Astrocyte of the spinal cord (primary cell): ENCODE measurements at regions not wholly inside any gene's neighbourhood (a gene's known extent, or its start where the extent isn't known, plus 50 kb on each side); places are given as distances from the start of the nearest gene placed in this dataset.

Experiments
- DNase-seq: peaks from one replicate; pipeline ENCODE4 v3.0.0; 2011; ENCODE audit warnings: low read depth, low spot score
- H3K4me3 ChIP-seq: 2 replicates; pipeline ENCODE4 v1.5.1; 2011; ENCODE audit warnings: low read depth, mild to moderate bottlenecking, low read length, moderate library complexity
- CTCF ChIP-seq: IDR thresholded peaks from 2 replicates; pipeline ENCODE4 v1.5.1; 2012; ENCODE audit warnings: low read depth, mild to moderate bottlenecking, low read length, inconsistent platforms
- in situ Hi-C: cut with HindIII; loops from 2 replicates; pipeline ENCODE4 v1.10.0; 2017; ENCODE audit warnings: low sequenced_read_pairs

- in situ Hi-C loops: no loop called here
- no peak for TF ChIP-seq CTCF
- DNase-seq: no peak
- H3K4me3 ChIP-seq: no peak overlapping the region
These were observed 657.9 kb upstream of the SLC8A1 start for GRCh38 chr2:41109744-41110143.

- TF ChIP-seq CTCF: no peak
- no peak for DNase-seq
- in situ Hi-C loops: no loop called here
- no peak overlapping the region for H3K4me3 ChIP-seq
These were observed 660.1 kb upstream of the SLC8A1 start for GRCh38 chr2:41111836-41112627.

DNA sequence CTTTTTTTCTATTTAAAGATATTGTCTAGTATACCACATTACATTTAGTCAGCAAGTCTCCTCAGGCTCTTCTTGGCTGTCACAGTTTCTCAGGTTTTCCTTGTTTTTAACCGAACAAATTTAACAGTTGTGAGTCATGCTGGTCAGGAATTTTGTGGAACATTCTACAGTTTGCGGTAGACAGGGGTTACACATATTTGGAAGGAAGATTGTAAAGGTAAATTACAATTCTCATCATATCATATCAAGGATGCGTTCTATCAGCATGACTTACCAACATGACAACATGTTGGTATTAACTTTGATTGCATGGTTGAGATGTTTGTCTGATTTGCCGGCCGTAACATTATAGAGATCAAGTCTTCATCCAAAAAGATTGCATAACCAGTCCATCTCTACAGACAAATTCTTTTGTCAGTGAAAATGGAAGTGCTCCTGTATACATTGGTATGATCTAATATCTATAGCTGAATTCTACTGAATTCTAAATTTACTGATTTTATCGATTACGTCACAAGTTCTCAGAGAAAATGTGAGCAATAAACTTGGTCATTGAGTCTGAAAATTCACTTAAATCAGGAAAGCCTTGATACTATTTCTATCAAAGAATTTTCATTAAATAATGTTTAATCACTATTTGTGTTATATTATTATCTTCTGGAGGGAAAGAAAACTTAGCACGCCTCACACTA, 664.4 kb upstream of the SLC8A1 start:
- in situ Hi-C loops: no loop called here
- no peak overlapping the region for H3K4me3 ChIP-seq
- peak; percentile 73 for DNase-seq
- TF ChIP-seq CTCF: no peak

DNA sequence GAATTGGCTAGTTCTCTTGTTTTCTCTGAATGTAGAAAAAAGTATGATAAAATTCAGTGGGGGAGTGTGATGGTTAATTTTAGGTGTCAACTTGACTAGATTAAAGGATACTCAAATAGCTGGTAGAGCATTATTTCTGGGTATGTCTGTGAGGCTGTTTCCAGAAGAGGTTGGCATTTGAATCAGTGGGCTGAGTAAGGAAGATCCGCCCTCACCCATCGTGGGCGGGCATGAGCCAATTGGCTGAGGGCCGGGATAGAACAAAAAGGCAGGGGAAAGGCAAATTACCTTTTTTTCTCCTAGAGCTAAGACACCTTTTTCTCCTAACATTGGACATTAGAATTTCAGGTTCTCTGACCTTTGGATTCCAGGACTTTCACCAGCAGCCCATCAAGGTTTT, 667.6 kb upstream of the SLC8A1 start:
- no peak overlapping the region for H3K4me3 ChIP-seq
- TF ChIP-seq CTCF: no peak
- in situ Hi-C loops: no loop called here
- no peak for DNase-seq

DNA sequence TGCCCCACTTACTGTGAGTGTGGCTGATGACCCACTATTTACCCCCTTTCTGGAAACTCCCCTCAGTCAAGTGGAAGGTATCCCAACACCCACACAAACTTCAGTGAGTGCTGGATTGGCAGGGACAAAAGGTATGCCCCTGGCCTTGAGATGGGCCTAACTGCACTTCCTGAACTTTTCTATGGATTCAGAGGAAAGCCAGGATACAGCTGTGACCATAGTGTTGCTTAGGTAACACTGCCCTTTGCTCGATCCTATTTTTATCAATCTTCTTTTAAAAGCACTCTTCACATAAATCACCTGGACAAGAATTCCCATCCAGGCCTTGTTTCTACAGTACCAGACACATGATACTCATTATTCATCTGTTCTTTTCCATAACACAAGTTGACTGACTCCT, 671.5 kb upstream of the SLC8A1 start:
- DNase-seq: no peak
- H3K4me3 ChIP-seq: no peak overlapping the region
- in situ Hi-C loops: no loop called here
- TF ChIP-seq CTCF: no peak

DNA sequence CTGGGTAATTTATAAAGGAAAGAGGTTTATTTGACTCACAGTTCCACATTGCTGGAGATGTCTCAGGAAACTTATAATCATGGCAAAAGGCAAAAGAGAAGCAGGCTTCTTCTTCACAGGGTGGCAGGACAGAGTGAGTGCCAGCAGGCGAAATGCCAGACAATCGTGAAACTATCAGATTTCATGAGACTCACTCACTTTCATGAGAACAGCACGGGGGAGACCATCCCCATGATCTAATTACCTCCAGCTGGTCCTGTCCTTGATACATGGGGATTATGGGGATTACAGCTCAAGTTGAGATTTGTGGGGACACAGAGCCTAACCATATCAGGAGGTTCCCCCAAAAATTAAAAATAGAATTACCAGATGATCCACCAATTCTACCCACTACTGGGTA, 675.5 kb upstream of the SLC8A1 start:
- in situ Hi-C loops: no loop called here
- TF ChIP-seq CTCF: no peak
- H3K4me3 ChIP-seq: no peak overlapping the region
- no peak for DNase-seq
